Astrocyte (in vitro differentiated cells and primary cell): ENCODE measurements at regions not wholly inside any gene's neighbourhood (a gene's known extent, or its start where the extent isn't known, plus 50 kb on each side); places are given as distances from the start of the nearest gene placed in this dataset.

Experiments
- DNase-seq: peaks from one replicate; pipeline ENCODE4 v3.0.0-alpha.2; 2010; ENCODE audit warnings: low read depth
- FAIRE-seq: peaks from 2 replicates; lab custom pipeline; 2011; peaks lifted over from hg19 to GRCh38; lab: Jason Lieb, UNC
- H2AFZ ChIP-seq: 2 replicates; pipeline ENCODE4 v1.6.0; 2012; ENCODE audit warnings: low read depth, low read length, inconsistent platforms
- H3K27ac ChIP-seq: 2 replicates; pipeline ENCODE4 v1.5.1; 2011; ENCODE audit warnings: low read depth, low read length, inconsistent platforms
- H3K27me3 ChIP-seq: 2 replicates; pipeline ENCODE4 v1.6.0; 2011; ENCODE audit warnings: low read length, inconsistent platforms; ENCODE audit not compliant: insufficient read depth
- H3K36me3 ChIP-seq: 2 replicates; pipeline ENCODE4 v1.5.1; 2011; ENCODE audit warnings: low read length, inconsistent platforms; ENCODE audit not compliant: insufficient read depth
- H3K4me1 ChIP-seq: 2 replicates; pipeline ENCODE4 v1.5.1; 2011; ENCODE audit warnings: low read length, inconsistent platforms; ENCODE audit not compliant: insufficient read depth
- H3K4me2 ChIP-seq: 2 replicates; pipeline ENCODE4 v1.6.0; 2012; ENCODE audit warnings: low read length, inconsistent platforms
- H3K4me3 ChIP-seq: 2 replicates; pipeline ENCODE4 v1.5.1; 2011; ENCODE audit warnings: low read depth, mild to moderate bottlenecking, low read length, inconsistent platforms; ENCODE audit not compliant: insufficient read depth
- H3K79me2 ChIP-seq: 2 replicates; pipeline ENCODE4 v1.6.0; 2012; ENCODE audit warnings: mild to moderate bottlenecking, low read length, inconsistent platforms; ENCODE audit not compliant: insufficient read depth
- H3K9ac ChIP-seq: 2 replicates; pipeline ENCODE4 v1.6.0; 2012; ENCODE audit warnings: mild to moderate bottlenecking, low read length, inconsistent platforms
- H3K9me3 ChIP-seq: 2 replicates; pipeline ENCODE4 v1.5.1; 2012; ENCODE audit warnings: low read depth, mild to moderate bottlenecking, low read length, inconsistent platforms; ENCODE audit not compliant: insufficient read depth
- H4K20me1 ChIP-seq: 2 replicates; pipeline ENCODE4 v1.6.0; 2012; ENCODE audit warnings: low read length, inconsistent platforms; ENCODE audit not compliant: insufficient read depth
- H3K27ac Mint-ChIP-seq: one replicate; pipeline ENCODE4 v1.8.0; 2021; ENCODE audit warnings: mild to moderate bottlenecking, mixed read lengths; ENCODE audit not compliant: unreplicated experiment
- H3K27me3 Mint-ChIP-seq: one replicate; pipeline ENCODE4 v1.8.0; 2021; ENCODE audit warnings: low read depth, mixed read lengths; ENCODE audit not compliant: unreplicated experiment
- H3K36me3 Mint-ChIP-seq: one replicate; pipeline ENCODE4 v1.8.0; 2021; ENCODE audit warnings: low read depth, mixed read lengths; ENCODE audit not compliant: unreplicated experiment
- H3K4me1 Mint-ChIP-seq: one replicate; pipeline ENCODE4 v1.8.0; 2021; ENCODE audit warnings: low read depth, mixed read lengths; ENCODE audit not compliant: unreplicated experiment
- H3K4me3 Mint-ChIP-seq: one replicate; pipeline ENCODE4 v1.8.0; 2021; ENCODE audit warnings: mild to moderate bottlenecking, moderate library complexity, mixed read lengths; ENCODE audit not compliant: unreplicated experiment
- H3K9me3 Mint-ChIP-seq: one replicate; pipeline ENCODE4 v1.8.0; 2021; ENCODE audit warnings: mild to moderate bottlenecking, mixed read lengths; ENCODE audit not compliant: unreplicated experiment
- EZH2 ChIP-seq: IDR thresholded peaks from 2 replicates; pipeline ENCODE4 v1.6.1; 2012; ENCODE audit warnings: mild to moderate bottlenecking, low read length, inconsistent platforms; ENCODE audit not compliant: insufficient read depth
- TF ChIP-seq, protein P1 (sequence below): IDR thresholded peaks from 2 replicates; pipeline ENCODE4 v1.5.1; 2011; ENCODE audit warnings: low read depth, mild to moderate bottlenecking, inconsistent platforms, low read length, moderate library complexity; ENCODE audit not compliant: insufficient read depth

GRCh38 chr5:163089230-163089629 lies 348.2 kb upstream of the CCNG1 start:
- DNase-seq, result no peak
- H2AFZ ChIP-seq, result no peak overlapping the region
- H3K9me3 ChIP-seq, result no peaks in the 10 kb centered on the region
- H3K9ac ChIP-seq, result no peak overlapping the region
- no peaks in the 10 kb centered on the region for H3K9me3 Mint-ChIP-seq
- no peaks in the 10 kb centered on the region for H3K4me1 ChIP-seq
- H3K4me3 ChIP-seq, result no peak overlapping the region
- H3K27ac Mint-ChIP-seq, result no peak overlapping the region
- TF ChIP-seq, protein P1, sequence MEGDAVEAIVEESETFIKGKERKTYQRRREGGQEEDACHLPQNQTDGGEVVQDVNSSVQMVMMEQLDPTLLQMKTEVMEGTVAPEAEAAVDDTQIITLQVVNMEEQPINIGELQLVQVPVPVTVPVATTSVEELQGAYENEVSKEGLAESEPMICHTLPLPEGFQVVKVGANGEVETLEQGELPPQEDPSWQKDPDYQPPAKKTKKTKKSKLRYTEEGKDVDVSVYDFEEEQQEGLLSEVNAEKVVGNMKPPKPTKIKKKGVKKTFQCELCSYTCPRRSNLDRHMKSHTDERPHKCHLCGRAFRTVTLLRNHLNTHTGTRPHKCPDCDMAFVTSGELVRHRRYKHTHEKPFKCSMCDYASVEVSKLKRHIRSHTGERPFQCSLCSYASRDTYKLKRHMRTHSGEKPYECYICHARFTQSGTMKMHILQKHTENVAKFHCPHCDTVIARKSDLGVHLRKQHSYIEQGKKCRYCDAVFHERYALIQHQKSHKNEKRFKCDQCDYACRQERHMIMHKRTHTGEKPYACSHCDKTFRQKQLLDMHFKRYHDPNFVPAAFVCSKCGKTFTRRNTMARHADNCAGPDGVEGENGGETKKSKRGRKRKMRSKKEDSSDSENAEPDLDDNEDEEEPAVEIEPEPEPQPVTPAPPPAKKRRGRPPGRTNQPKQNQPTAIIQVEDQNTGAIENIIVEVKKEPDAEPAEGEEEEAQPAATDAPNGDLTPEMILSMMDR, result no peak
- no peak for TF ChIP-seq EZH2
- H3K27me3 ChIP-seq, result no peaks in the 10 kb centered on the region
- no peaks in the 10 kb centered on the region for H4K20me1 ChIP-seq
- H3K27me3 Mint-ChIP-seq, result no peaks in the 10 kb centered on the region
- FAIRE-seq, result no peak
- no peak overlapping the region for H3K27ac ChIP-seq
- no peak overlapping the region for H3K4me3 Mint-ChIP-seq
- no peaks in the 10 kb centered on the region for H3K4me1 Mint-ChIP-seq
- no peaks in the 10 kb centered on the region for H3K79me2 ChIP-seq
- H3K36me3 Mint-ChIP-seq, result no peaks in the 10 kb centered on the region
- no peak overlapping the region for H3K4me2 ChIP-seq
- H3K36me3 ChIP-seq, result no peaks in the 10 kb centered on the region

- H2AFZ ChIP-seq, result no peak overlapping the region
- no peaks in the 10 kb centered on the region for H3K27me3 ChIP-seq
- H3K79me2 ChIP-seq, result no peaks in the 10 kb centered on the region
- no peaks in the 10 kb centered on the region for H4K20me1 ChIP-seq
- H3K27ac Mint-ChIP-seq, result no peak overlapping the region
- no peak for FAIRE-seq
- H3K4me2 ChIP-seq, result no peak overlapping the region
- H3K9me3 ChIP-seq, result no peaks in the 10 kb centered on the region
- no peaks in the 10 kb centered on the region for H3K36me3 ChIP-seq
- no peak overlapping the region for H3K4me3 Mint-ChIP-seq
- TF ChIP-seq, protein P1, result no peak
- TF ChIP-seq EZH2, result no peak
- no peak overlapping the region for H3K4me3 ChIP-seq
- H3K4me1 ChIP-seq, result no peaks in the 10 kb centered on the region
- no peaks in the 10 kb centered on the region for H3K27me3 Mint-ChIP-seq
- DNase-seq, result no peak
- no peaks in the 10 kb centered on the region for H3K4me1 Mint-ChIP-seq
- H3K9ac ChIP-seq, result no peak overlapping the region
- H3K9me3 Mint-ChIP-seq, result no peaks in the 10 kb centered on the region
- H3K27ac ChIP-seq, result no peak overlapping the region
- no peaks in the 10 kb centered on the region for H3K36me3 Mint-ChIP-seq
Observed at GRCh38 chr5:163089926-163090325, 347.5 kb upstream of the CCNG1 start.

GRCh38 chr5:163094492-163095180 lies 342.8 kb upstream of the CCNG1 start:
- Histone ChIP-seq H2AFZ (no peak overlapping the region), H3K4me3 (no peak overlapping the region), H3K27me3 (no peaks in the 10 kb centered on the region), H3K36me3 (no peaks in the 10 kb centered on the region), H4K20me1 (no peaks in the 10 kb centered on the region), H3K4me2 (no peak overlapping the region), H3K4me1 (no peaks in the 10 kb centered on the region), H3K27ac (no peak overlapping the region), H3K79me2 (no peaks in the 10 kb centered on the region), H3K9me3 (no peaks in the 10 kb centered on the region), H3K9ac (no peak overlapping the region)
- Mint-ChIP-seq H3K27me3 (no peaks in the 10 kb centered on the region), H3K4me3 (no peak overlapping the region), H3K36me3 (no peaks in the 10 kb centered on the region), H3K27ac (no peak overlapping the region), H3K4me1 (no peaks in the 10 kb centered on the region), H3K9me3 (no peaks in the 10 kb centered on the region)
- no peak for TF ChIP-seq EZH2
- TF ChIP-seq, protein P1, result no peak
- DNase-seq, result no peak
- FAIRE-seq, result no peak
